DOHH2 (cell line): ENCODE measurements at regions not wholly inside any gene's neighbourhood (a gene's known extent, or its start where the extent isn't known, plus 50 kb on each side); places are given as distances from the start of the nearest gene placed in this dataset.

Source experiments
- CTCF ChIP-seq: fragments of 200-600 bp; sonication (generic); IDR thresholded peaks from one replicate; pipeline ENCODE4 v1.5.1; 2014; ENCODE audit warnings: antibody characterized with exemption, mild to moderate bottlenecking, low read depth, low read length; ENCODE audit not compliant: poor library complexity, severe bottlenecking
- EZH2phosphoT487 ChIP-seq: fragments of 200-600 bp; sonication (generic); IDR thresholded peaks from 2 replicates; pipeline ENCODE4 v1.6.1; 2017; ENCODE audit warnings: borderline replicate concordance, mild to moderate bottlenecking, antibody characterized with exemption, low read length, moderate library complexity, mixed read lengths

- TF ChIP-seq CTCF (no peak), EZH2phosphoT487 (no peak)
Observed at GRCh38 chr16:51813609-51814008, 662.5 kb upstream of the SALL1 start.
